ENCODE measurements at regions not wholly inside any gene's neighbourhood (a gene's known extent, or its start where the extent isn't known, plus 50 kb on each side); places are given as distances from the start of the nearest gene placed in this dataset.
"Not testable (repeated sequence)": the region's sequence is repeated elsewhere in the genome, so short reads cannot be mapped to it uniquely, and the experiment has no call there.

DNA sequence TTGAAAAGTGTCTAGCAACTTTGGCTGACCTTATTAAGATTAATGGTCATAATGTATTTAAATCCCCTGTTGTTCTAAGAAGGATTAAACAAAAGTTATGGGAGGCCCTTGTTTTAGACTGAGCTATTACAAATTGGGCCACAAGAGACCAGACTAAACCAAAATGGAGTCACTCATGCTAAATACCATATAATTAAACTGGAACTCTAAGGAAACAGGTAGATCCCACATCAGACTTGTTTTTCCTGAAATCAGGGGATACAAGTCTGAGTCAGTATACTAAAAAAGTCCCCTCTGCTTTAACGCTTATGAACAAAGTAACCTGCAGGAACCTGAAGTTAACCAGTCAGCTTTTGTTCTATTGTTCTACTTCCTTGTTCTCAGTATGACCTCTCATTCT is 305.9 kb upstream of the SGCG start:
- Histone ChIP-seq H3K4me3 (ENCODE audit: low read depth in 1 of 2, low read length in 2 of 2) (no peak overlapping the region), H3K27me3 (ENCODE audit: control insufficient read depth in 1 of 2, insufficient read depth in 2 of 2, low read length in 2 of 2) (no peaks in the 10 kb centered on the region), H3K4me1 (ENCODE audit: insufficient read depth, low read length) (no peaks in the 10 kb centered on the region), H3K9ac (ENCODE audit: low read length) (no peak overlapping the region), H3K36me3 (ENCODE audit: insufficient read depth, low read length) (no peaks in the 10 kb centered on the region), H3K27ac (ENCODE audit: low read depth, low read length) (no peak overlapping the region), H3K9me3 (ENCODE audit: low read length) (no peaks in the 10 kb centered on the region)

DNA sequence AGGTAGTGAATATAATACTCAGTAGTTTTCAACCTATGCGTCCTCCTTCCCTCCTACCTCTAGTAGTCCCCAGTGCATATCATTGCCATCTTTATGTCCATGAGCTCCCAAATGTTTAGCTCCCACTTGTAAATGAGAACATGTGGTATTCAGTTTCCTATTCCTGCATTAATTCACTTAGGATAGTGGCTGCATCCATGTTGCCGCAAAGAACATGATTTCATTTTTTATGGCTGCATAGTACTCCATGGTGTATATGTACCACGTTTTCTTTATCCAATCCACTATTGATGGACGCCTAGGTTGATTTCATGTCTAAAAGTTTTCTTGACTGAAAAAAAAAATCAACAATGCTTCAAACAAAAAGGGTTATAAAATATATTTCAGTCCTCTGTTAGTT is 303.4 kb upstream of the SGCG start:
- no peak overlapping the region for H3K9ac ChIP-seq (ENCODE audit: low read length)
- no peaks in the 10 kb centered on the region for H3K9me3 ChIP-seq (ENCODE audit: low read length)
- H3K27ac ChIP-seq (ENCODE audit: low read depth, low read length) = no peak overlapping the region
- H3K4me1 ChIP-seq (ENCODE audit: insufficient read depth, low read length) = no peaks in the 10 kb centered on the region
- H3K27me3 ChIP-seq (ENCODE audit: control insufficient read depth in 1 of 2, insufficient read depth in 2 of 2, low read length in 2 of 2) = no peaks in the 10 kb centered on the region
- H3K36me3 ChIP-seq (ENCODE audit: insufficient read depth, low read length) = no peaks in the 10 kb centered on the region
- no peak overlapping the region for H3K4me3 ChIP-seq (ENCODE audit: low read depth in 1 of 2, low read length in 2 of 2)

- Histone ChIP-seq H3K27me3 (ENCODE audit: control insufficient read depth in 1 of 2, insufficient read depth in 2 of 2, low read length in 2 of 2) (no peaks in the 10 kb centered on the region), H3K27ac (ENCODE audit: low read depth, low read length) (no peak overlapping the region), H3K9me3 (ENCODE audit: low read length) (no peaks in the 10 kb centered on the region), H3K36me3 (ENCODE audit: insufficient read depth, low read length) (no peaks in the 10 kb centered on the region), H3K9ac (ENCODE audit: low read length) (no peak overlapping the region), H3K4me3 (ENCODE audit: low read depth in 1 of 2, low read length in 2 of 2) (no peak overlapping the region), H3K4me1 (ENCODE audit: insufficient read depth, low read length) (no peaks in the 10 kb centered on the region)
Observed at GRCh38 chr13:22880741-22881720, 299.7 kb upstream of the SGCG start.

GRCh38 chr13:22881721-22882608 is 298.8 kb upstream of the SGCG start:
- H3K4me3 ChIP-seq (ENCODE audit: low read depth in 1 of 2, low read length in 2 of 2); H3K9ac ChIP-seq (ENCODE audit: low read length); H3K9me3 ChIP-seq (ENCODE audit: low read length); H3K4me1 ChIP-seq (ENCODE audit: insufficient read depth, low read length); H3K27ac ChIP-seq (ENCODE audit: low read depth, low read length); H3K27me3 ChIP-seq (ENCODE audit: control insufficient read depth in 1 of 2, insufficient read depth in 2 of 2, low read length in 2 of 2); H3K36me3 ChIP-seq (ENCODE audit: insufficient read depth, low read length): not testable (repeated sequence)

GRCh38 chr13:22883262-22883840 is 297.4 kb upstream of the SGCG start:
- no peaks in the 10 kb centered on the region for H3K27me3 ChIP-seq (ENCODE audit: control insufficient read depth in 1 of 2, insufficient read depth in 2 of 2, low read length in 2 of 2)
- no peaks in the 10 kb centered on the region for H3K4me1 ChIP-seq (ENCODE audit: insufficient read depth, low read length)
- no peaks in the 10 kb centered on the region for H3K36me3 ChIP-seq (ENCODE audit: insufficient read depth, low read length)
- H3K27ac ChIP-seq (ENCODE audit: low read depth, low read length) = no peak overlapping the region
- H3K9ac ChIP-seq (ENCODE audit: low read length) = no peak overlapping the region
- H3K4me3 ChIP-seq (ENCODE audit: low read depth in 1 of 2, low read length in 2 of 2) = no peak overlapping the region
- H3K9me3 ChIP-seq (ENCODE audit: low read length) = no peaks in the 10 kb centered on the region

DNA sequence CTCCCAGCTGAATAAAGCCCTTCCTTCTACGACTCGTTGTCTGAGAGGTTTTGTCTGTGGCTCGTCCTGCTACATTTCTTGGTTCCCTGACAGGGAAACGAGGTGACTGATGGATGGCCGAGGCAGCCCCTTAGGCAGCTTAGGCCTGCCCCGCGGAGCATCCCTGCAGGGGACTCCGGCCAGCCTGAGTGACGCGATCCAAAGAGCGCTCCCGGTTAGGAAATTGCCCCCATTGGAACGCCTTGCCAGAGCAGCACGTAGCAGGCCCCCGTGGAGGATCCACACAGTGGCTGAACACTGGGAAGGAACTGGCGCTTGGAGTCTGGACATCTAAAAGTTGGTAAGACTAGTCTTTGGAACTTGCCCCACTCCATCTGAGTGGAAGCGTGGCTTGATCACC is 296.8 kb upstream of the SGCG start:
- no peaks in the 10 kb centered on the region for H3K9me3 ChIP-seq (ENCODE audit: low read length)
- no peak overlapping the region for H3K4me3 ChIP-seq (ENCODE audit: low read depth in 1 of 2, low read length in 2 of 2)
- H3K9ac ChIP-seq (ENCODE audit: low read length) = no peak overlapping the region
- H3K4me1 ChIP-seq (ENCODE audit: insufficient read depth, low read length) = no peaks in the 10 kb centered on the region
- H3K36me3 ChIP-seq (ENCODE audit: insufficient read depth, low read length) = no peaks in the 10 kb centered on the region
- no peaks in the 10 kb centered on the region for H3K27me3 ChIP-seq (ENCODE audit: control insufficient read depth in 1 of 2, insufficient read depth in 2 of 2, low read length in 2 of 2)
- no peak overlapping the region for H3K27ac ChIP-seq (ENCODE audit: low read depth, low read length)

GRCh38 chr13:22886061-22886460 is 294.7 kb upstream of the SGCG start:
- not testable (repeated sequence) for H3K36me3 ChIP-seq (ENCODE audit: insufficient read depth, low read length); H3K9ac ChIP-seq (ENCODE audit: low read length); H3K4me3 ChIP-seq (ENCODE audit: low read depth in 1 of 2, low read length in 2 of 2)

DNA sequence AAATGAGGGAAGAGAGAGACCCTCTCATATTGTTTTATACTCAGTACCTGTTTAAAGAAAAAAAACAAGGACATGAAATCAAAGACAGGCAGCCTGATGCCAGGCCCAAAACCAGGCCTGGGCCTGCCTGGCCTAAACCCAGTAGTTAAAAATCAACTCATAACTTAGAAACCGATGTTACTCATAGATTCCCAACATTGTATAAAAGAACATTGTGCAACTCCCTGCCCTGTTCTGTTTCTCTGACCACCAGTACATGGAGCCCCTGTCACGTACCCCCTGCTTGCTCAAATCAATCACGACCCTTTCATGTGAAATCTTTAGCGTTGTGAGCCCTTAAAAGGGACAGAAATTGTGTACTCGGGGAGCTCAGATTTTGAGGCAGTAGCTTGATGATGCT is 291.4 kb upstream of the SGCG start:
- not testable (repeated sequence) for H3K9ac ChIP-seq (ENCODE audit: low read length); H3K4me1 ChIP-seq (ENCODE audit: insufficient read depth, low read length); H3K4me3 ChIP-seq (ENCODE audit: low read depth in 1 of 2, low read length in 2 of 2); H3K9me3 ChIP-seq (ENCODE audit: low read length); H3K27me3 ChIP-seq (ENCODE audit: control insufficient read depth in 1 of 2, insufficient read depth in 2 of 2, low read length in 2 of 2); H3K36me3 ChIP-seq (ENCODE audit: insufficient read depth, low read length); H3K27ac ChIP-seq (ENCODE audit: low read depth, low read length)

More at GRCh38 chr13:22886061-22886460, 294.7 kb upstream of the SGCG start:
- H3K4me1 ChIP-seq (ENCODE audit: insufficient read depth, low read length); H3K27ac ChIP-seq (ENCODE audit: low read depth, low read length); H3K9me3 ChIP-seq (ENCODE audit: low read length); H3K27me3 ChIP-seq (ENCODE audit: control insufficient read depth in 1 of 2, insufficient read depth in 2 of 2, low read length in 2 of 2): not testable (repeated sequence)

DNA sequence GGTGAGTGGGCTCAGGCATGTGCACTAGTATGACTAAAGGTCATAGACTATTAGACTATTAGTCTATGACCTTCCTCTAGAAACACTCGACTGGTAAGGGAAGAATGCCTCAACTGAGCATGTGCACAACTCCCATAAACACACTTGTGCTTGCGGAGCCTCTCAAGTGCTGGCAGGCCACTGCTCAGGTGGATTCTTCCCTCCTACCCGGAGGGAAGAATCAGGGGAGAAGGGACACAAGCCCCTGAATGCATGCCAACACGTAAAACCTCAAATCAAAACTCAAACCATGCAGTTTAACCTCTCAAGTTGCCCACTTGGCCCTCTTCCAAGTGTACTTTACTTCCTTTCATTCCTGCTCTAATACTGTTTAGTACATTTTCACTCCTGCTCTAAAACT is 287.6 kb upstream of the SGCG start:
- Histone ChIP-seq H3K9me3 (ENCODE audit: low read length) (no peaks in the 10 kb centered on the region), H3K27me3 (ENCODE audit: control insufficient read depth in 1 of 2, insufficient read depth in 2 of 2, low read length in 2 of 2) (no peaks in the 10 kb centered on the region), H3K9ac (ENCODE audit: low read length) (no peak overlapping the region), H3K27ac (ENCODE audit: low read depth, low read length) (no peak overlapping the region), H3K4me1 (ENCODE audit: insufficient read depth, low read length) (no peaks in the 10 kb centered on the region), H3K36me3 (ENCODE audit: insufficient read depth, low read length) (no peaks in the 10 kb centered on the region), H3K4me3 (ENCODE audit: low read depth in 1 of 2, low read length in 2 of 2) (no peak overlapping the region)

DNA sequence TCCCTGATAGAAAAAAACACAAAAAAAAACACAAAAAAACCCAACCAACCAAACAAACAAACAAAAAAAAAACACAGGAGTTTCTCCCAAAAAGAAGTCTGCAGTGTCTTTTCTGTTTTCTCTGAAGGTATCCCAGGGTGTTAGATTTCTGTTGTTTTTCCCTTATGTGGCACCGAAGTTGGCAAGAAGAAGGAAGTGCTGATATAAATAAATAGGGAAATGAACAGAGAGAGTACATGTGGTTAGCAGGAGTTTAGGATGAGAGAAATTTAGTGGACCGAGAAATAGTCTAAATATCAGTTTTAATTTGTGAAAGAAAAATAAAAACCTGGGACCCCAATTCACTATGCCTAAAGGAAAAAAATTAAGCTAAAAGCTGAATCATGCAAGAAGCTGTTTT is 287.0 kb upstream of the SGCG start:
- Histone ChIP-seq H3K4me1 (ENCODE audit: insufficient read depth, low read length) (no peaks in the 10 kb centered on the region), H3K9me3 (ENCODE audit: low read length) (no peaks in the 10 kb centered on the region), H3K27me3 (ENCODE audit: control insufficient read depth in 1 of 2, insufficient read depth in 2 of 2, low read length in 2 of 2) (no peaks in the 10 kb centered on the region), H3K27ac (ENCODE audit: low read depth, low read length) (no peak overlapping the region), H3K4me3 (ENCODE audit: low read depth in 1 of 2, low read length in 2 of 2) (no peak overlapping the region), H3K9ac (ENCODE audit: low read length) (no peak overlapping the region), H3K36me3 (ENCODE audit: insufficient read depth, low read length) (no peaks in the 10 kb centered on the region)

DNA sequence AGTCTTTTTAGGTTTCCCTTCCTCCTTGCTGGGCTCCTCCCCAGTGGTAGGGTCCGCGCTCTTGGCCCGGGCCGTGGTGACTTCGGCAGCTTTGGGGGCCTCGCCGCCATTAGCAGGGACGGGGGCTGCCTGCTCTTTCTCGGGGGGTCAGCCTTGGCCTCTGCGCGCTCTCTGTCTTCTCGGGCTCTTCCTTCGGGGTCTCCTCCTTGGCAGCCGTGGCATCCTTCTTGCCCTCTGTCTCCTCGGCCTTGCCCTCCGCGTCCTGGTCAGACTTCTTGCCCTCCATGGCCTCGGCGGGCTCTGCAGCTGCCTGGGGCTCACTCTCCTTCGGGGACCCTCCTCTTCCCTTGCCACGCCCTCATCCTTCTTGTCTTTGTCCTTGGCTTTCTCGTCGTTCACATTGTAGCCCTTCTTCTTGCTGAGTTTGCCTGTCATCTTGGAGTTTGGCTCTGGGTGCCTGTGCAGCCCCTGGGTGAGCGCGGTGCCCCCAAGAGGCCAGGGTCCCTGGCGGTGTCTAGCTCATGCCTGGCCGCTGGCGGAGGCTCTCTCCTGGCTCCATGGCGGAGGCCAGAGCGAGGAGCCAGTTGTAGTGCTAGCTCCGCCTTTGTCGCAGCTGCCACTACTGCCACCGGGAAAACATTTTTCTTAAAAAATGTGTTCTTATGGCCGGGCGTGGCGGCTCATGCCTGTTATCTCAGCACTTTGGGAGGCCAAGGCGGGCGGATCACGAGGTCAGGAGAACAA is 283.0 kb upstream of the SGCG start:
- no peak overlapping the region for H3K27ac ChIP-seq (ENCODE audit: low read depth, low read length)
- no peak overlapping the region for H3K4me3 ChIP-seq (ENCODE audit: low read depth in 1 of 2, low read length in 2 of 2)
- no peak overlapping the region for H3K9ac ChIP-seq (ENCODE audit: low read length)
- H3K27me3 ChIP-seq (ENCODE audit: control insufficient read depth in 1 of 2, insufficient read depth in 2 of 2, low read length in 2 of 2) = no peaks in the 10 kb centered on the region
- no peaks in the 10 kb centered on the region for H3K4me1 ChIP-seq (ENCODE audit: insufficient read depth, low read length)
- no peaks in the 10 kb centered on the region for H3K36me3 ChIP-seq (ENCODE audit: insufficient read depth, low read length)
- no peaks in the 10 kb centered on the region for H3K9me3 ChIP-seq (ENCODE audit: low read length)

All from muscle layer of colon (tissue), 2 donors.